ENCODE measurements at regions not wholly inside any gene's neighbourhood (a gene's known extent, or its start where the extent isn't known, plus 50 kb on each side); places are given as distances from the start of the nearest gene placed in this dataset.
"Not testable (repeated sequence)": the region's sequence is repeated elsewhere in the genome, so short reads cannot be mapped to it uniquely, and the experiment has no call there.

DNA sequence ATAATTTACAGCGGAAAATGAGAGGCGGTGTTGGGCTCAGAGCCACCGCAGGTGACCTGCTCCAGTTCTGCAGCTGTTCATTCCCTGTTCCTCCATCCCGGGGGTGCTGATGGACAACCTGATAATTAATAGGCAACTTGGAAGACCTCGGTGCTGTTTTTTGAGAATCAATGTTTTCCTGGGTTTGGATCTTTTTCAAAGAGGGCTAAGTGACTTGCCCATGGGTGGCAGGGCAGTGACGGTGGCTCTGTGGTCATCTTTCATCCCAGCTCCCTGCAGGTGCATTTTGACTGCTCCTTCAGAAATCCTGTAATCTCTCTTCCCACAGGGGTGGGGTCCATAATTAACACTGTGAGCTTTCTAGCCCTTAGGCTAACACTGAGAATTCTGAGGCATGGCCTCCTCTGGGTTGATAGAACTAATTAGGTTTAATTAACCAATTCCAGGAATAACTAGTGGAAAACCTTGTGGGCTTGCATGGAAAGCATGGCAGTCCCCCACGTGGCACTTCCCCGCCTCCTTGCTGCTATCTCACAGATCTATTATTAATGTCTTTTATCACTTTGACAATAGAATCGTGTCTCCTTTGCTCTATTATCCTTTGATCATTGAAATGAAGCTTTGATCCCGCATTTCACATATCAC lies 217.9 kb downstream of the GLRX3 start:
- H3K4me3 ChIP-seq, result no peak overlapping the region
- no peaks in the 10 kb centered on the region for H3K36me3 ChIP-seq

DNA sequence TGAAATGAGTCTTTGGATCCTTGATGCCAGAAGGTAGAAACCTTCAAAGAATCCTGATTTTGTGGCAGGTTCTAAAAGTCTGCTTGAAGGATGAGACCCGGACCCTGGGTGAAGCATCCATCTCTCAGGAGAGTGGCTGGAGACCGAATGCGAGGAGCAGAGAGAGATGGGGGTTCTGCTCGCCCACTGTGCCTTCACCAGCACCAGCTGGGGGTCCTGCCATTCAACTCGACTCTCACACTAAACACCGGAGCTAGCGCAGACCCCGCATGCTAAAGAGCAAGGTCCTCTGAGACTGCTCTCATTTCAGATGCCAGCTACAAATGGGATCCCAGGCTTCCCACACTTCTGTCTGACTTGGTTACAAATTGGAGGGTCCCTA lies 218.4 kb downstream of the GLRX3 start:
- H3K36me3 ChIP-seq, result no peaks in the 10 kb centered on the region
- no peak for TF ChIP-seq POLR2A (IDR thresholded peaks at IDR 0.05)
- TF ChIP-seq, protein P1, sequence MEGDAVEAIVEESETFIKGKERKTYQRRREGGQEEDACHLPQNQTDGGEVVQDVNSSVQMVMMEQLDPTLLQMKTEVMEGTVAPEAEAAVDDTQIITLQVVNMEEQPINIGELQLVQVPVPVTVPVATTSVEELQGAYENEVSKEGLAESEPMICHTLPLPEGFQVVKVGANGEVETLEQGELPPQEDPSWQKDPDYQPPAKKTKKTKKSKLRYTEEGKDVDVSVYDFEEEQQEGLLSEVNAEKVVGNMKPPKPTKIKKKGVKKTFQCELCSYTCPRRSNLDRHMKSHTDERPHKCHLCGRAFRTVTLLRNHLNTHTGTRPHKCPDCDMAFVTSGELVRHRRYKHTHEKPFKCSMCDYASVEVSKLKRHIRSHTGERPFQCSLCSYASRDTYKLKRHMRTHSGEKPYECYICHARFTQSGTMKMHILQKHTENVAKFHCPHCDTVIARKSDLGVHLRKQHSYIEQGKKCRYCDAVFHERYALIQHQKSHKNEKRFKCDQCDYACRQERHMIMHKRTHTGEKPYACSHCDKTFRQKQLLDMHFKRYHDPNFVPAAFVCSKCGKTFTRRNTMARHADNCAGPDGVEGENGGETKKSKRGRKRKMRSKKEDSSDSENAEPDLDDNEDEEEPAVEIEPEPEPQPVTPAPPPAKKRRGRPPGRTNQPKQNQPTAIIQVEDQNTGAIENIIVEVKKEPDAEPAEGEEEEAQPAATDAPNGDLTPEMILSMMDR (IDR thresholded peaks at IDR 0.05 in 4 of 5, conservative IDR thresholded peaks at IDR 0.05 in 1 of 5), result no peak
- ATAC-seq (no peak), DNase-seq (no peak)
- H3K4me3 ChIP-seq, result no peak overlapping the region
- H3K9me3 ChIP-seq, result no peaks in the 10 kb centered on the region
- H3K4me1 ChIP-seq, result no peaks in the 10 kb centered on the region
- no peak overlapping the region for H3K27ac ChIP-seq
- in situ Hi-C loops (cut with MboI; ENCODE audit: low sequenced_read_pairs in 4 of 4), result no loop called here
- intact Hi-C loops (cut with DNase I; ENCODE audit: low total_unique reads), result no loop called here
- H3K27me3 ChIP-seq, result no peaks in the 10 kb centered on the region

More for the DNA sequence above, 217.9 kb downstream of the GLRX3 start:
- DNase-seq (no peak), ATAC-seq (no peak)
- no peaks in the 10 kb centered on the region for H3K9me3 ChIP-seq
- in situ Hi-C loops (cut with MboI; ENCODE audit: low sequenced_read_pairs in 4 of 4) (no loop called here), intact Hi-C loops (cut with DNase I; ENCODE audit: low total_unique reads) (no loop called here)
- H3K4me1 ChIP-seq, result no peaks in the 10 kb centered on the region
- H3K27ac ChIP-seq, result no peak overlapping the region
- no peaks in the 10 kb centered on the region for H3K27me3 ChIP-seq
- no peak for TF ChIP-seq POLR2A (IDR thresholded peaks at IDR 0.05)
- TF ChIP-seq, protein P1 (IDR thresholded peaks at IDR 0.05 in 4 of 5, conservative IDR thresholded peaks at IDR 0.05 in 1 of 5), result no peak

GRCh38 chr10:130354976-130355795 lies 219.0 kb downstream of the GLRX3 start:
- Histone ChIP-seq H3K4me3 (no peak overlapping the region), H3K27ac (no peak overlapping the region), H3K4me1 (no peaks in the 10 kb centered on the region), H3K27me3 (no peaks in the 10 kb centered on the region), H3K9me3 (no peaks in the 10 kb centered on the region), H3K36me3 (no peaks in the 10 kb centered on the region)
- ATAC-seq (no peak), DNase-seq (no peak)
- intact Hi-C loops (cut with DNase I; ENCODE audit: low total_unique reads) (no loop called here), in situ Hi-C loops (cut with MboI; ENCODE audit: low sequenced_read_pairs in 4 of 4) (no loop called here)
- no peak for TF ChIP-seq POLR2A (IDR thresholded peaks at IDR 0.05)
- TF ChIP-seq, protein P1 (IDR thresholded peaks at IDR 0.05 in 4 of 5, conservative IDR thresholded peaks at IDR 0.05 in 1 of 5), result no peak

GRCh38 chr10:130356429-130356828 lies 220.2 kb downstream of the GLRX3 start:
- intact Hi-C loops (cut with DNase I; ENCODE audit: low total_unique reads), result not testable (repeated sequence)

DNA sequence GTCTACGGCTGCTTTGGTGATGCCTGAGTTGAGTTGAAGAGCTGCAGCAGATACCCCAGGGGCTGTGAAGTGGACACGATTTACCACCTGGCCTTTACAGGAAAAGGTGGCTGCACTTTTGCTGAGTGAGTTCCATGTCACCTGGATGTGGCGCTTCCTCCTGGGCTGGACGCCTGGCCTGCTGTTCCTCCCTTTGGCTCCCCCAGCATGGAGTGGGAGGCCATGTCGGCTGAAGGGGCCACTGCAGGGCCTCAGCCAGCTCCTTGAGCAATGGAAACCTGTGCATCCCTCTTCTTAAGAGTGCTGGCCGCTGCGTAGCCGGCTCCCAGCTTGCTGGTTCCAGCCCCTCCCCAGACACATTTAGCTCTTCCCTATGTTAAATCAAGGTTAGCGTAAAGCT lies 221.0 kb downstream of the GLRX3 start:
- no peaks in the 10 kb centered on the region for H3K27me3 ChIP-seq
- no peak overlapping the region for H3K27ac ChIP-seq
- ATAC-seq (no peak), DNase-seq (no peak)
- intact Hi-C loops (cut with DNase I; ENCODE audit: low total_unique reads) (no loop called here), in situ Hi-C loops (cut with MboI; ENCODE audit: low sequenced_read_pairs in 4 of 4) (no loop called here)
- H3K4me1 ChIP-seq, result no peaks in the 10 kb centered on the region
- H3K9me3 ChIP-seq, result no peaks in the 10 kb centered on the region
- H3K36me3 ChIP-seq, result no peaks in the 10 kb centered on the region
- TF ChIP-seq, protein P1 (IDR thresholded peaks at IDR 0.05 in 4 of 5, conservative IDR thresholded peaks at IDR 0.05 in 1 of 5), result no peak
- TF ChIP-seq POLR2A (IDR thresholded peaks at IDR 0.05), result no peak
- H3K4me3 ChIP-seq, result no peak overlapping the region

More at GRCh38 chr10:130356429-130356828, 220.2 kb downstream of the GLRX3 start:
- H3K36me3 ChIP-seq; H3K9me3 ChIP-seq; in situ Hi-C loops (cut with MboI; ENCODE audit: low sequenced_read_pairs in 4 of 4); ATAC-seq; H3K27me3 ChIP-seq; H3K27ac ChIP-seq; H3K4me3 ChIP-seq; DNase-seq; H3K4me1 ChIP-seq: not testable (repeated sequence)
